OCI-LY1 (cell line): ENCODE measurements at regions not wholly inside any gene's neighbourhood (a gene's known extent, or its start where the extent isn't known, plus 50 kb on each side); places are given as distances from the start of the nearest gene placed in this dataset.

Experiments
- EZH2 ChIP-seq: fragments of 200-600 bp; sonication (generic), shearing (Covaris generic); IDR thresholded peaks from 2 replicates; pipeline ENCODE4 v1.8.0; 2017; ENCODE audit warnings: borderline replicate concordance, mixed run types, mild to moderate bottlenecking, antibody characterized with exemption, low read length, moderate library complexity, mixed read lengths
- TF ChIP-seq, protein P1 (sequence below): fragments of 200-600 bp; sonication (generic), shearing (Covaris generic); IDR thresholded peaks from 2 replicates; pipeline ENCODE4 v1.5.1; 2017; ENCODE audit warnings: mild to moderate bottlenecking, antibody characterized with exemption, low read length, moderate library complexity, mixed read lengths

DNA sequence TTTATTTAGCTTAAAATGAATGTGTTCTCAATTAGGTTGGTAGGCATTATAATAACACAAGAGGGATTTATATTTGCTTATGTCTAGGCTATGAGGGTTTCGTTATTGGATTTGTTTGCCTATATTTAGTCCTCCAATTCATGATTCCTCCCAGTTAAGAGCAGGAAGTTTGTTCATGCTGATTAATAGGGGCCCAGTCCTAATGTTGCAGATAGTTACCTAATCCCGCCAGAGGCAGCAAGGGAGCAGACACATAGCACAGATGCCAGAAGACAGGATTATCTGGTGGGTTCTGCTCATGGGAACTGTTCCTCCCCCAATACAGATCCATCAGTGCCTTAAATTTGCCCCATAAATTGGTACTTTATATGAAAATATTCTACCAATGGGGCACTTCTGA lies 100.8 kb upstream of the TLE4 start:
- TF ChIP-seq, protein P1, sequence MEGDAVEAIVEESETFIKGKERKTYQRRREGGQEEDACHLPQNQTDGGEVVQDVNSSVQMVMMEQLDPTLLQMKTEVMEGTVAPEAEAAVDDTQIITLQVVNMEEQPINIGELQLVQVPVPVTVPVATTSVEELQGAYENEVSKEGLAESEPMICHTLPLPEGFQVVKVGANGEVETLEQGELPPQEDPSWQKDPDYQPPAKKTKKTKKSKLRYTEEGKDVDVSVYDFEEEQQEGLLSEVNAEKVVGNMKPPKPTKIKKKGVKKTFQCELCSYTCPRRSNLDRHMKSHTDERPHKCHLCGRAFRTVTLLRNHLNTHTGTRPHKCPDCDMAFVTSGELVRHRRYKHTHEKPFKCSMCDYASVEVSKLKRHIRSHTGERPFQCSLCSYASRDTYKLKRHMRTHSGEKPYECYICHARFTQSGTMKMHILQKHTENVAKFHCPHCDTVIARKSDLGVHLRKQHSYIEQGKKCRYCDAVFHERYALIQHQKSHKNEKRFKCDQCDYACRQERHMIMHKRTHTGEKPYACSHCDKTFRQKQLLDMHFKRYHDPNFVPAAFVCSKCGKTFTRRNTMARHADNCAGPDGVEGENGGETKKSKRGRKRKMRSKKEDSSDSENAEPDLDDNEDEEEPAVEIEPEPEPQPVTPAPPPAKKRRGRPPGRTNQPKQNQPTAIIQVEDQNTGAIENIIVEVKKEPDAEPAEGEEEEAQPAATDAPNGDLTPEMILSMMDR = no peak
- no peak for TF ChIP-seq EZH2
